Stimulated activated naive CD8-positive, alpha-beta T cell treated with anti-CD3 and anti-CD28 coated beads, Interleukin-15, amount 100 ng/mL, for 72 hours (primary cell): ENCODE measurements at regions not wholly inside any gene's neighbourhood (a gene's known extent, or its start where the extent isn't known, plus 50 kb on each side); places are given as distances from the start of the nearest gene placed in this dataset.
"Not testable (repeated sequence)": the region's sequence is repeated elsewhere in the genome, so short reads cannot be mapped to it uniquely, and the experiment has no call there.

Experiments
- ATAC-seq: fragments of 150-1000 bp; cut with Tn5 transposase; 2 replicates; pipeline ENCODE4 v1.10.0; 2021; ENCODE audit warnings: mild to moderate bottlenecking, moderate library complexity
- DNase-seq, 2 donors: peaks; one replicate each; pipeline ENCODE4 v3.0.0; 2021 to 2022
- H3K27ac Mint-ChIP-seq, 2 donors: one replicate each; pipeline ENCODE4 v1.8.0; 2022; ENCODE audit warnings: mild to moderate bottlenecking in 2 of 2, mixed read lengths in 2 of 2, moderate library complexity in 2 of 2
- H3K27me3 Mint-ChIP-seq: one replicate; pipeline ENCODE4 v1.8.0; 2022; ENCODE audit warnings: mixed read lengths
- H3K4me1 Mint-ChIP-seq: one replicate; pipeline ENCODE4 v1.8.0; 2022; ENCODE audit warnings: mild to moderate bottlenecking, mixed read lengths
- H3K4me3 Mint-ChIP-seq, 2 donors: one replicate each; pipeline ENCODE4 v1.8.0; 2022; ENCODE audit warnings: mild to moderate bottlenecking in 2 of 2, mixed read lengths in 2 of 2, moderate library complexity in 1 of 2
- H3K9me3 Mint-ChIP-seq, 2 donors: one replicate each; pipeline ENCODE4 v1.8.0; 2022; ENCODE audit warnings: mixed read lengths in 2 of 2

GRCh38 chr2:11877764-11878163 lies 131.3 kb downstream of the LPIN1 start:
- Mint-ChIP-seq H3K4me3 (no peak overlapping the region), H3K27me3 (peaks cover 7% of the 10 kb centered on the region), H3K27ac (peak overlapping the region in 1 of 2 donors; percentile 27), H3K4me1 (no peaks in the 10 kb centered on the region), H3K9me3 (no peaks in the 10 kb centered on the region)
- ATAC-seq = no peak
- no peak for DNase-seq

- ATAC-seq, H3K27me3 Mint-ChIP-seq, DNase-seq, H3K4me1 Mint-ChIP-seq, H3K27ac Mint-ChIP-seq, H3K4me3 Mint-ChIP-seq: not testable (repeated sequence)
- peaks cover 13 to 19% of the 10 kb centered on the region in 2 donors for H3K9me3 Mint-ChIP-seq
These were observed 138.8 kb downstream of the LPIN1 start for GRCh38 chr2:11885253-11885652.

- H3K27ac Mint-ChIP-seq, ATAC-seq, H3K4me3 Mint-ChIP-seq, H3K4me1 Mint-ChIP-seq, DNase-seq, H3K27me3 Mint-ChIP-seq: not testable (repeated sequence)
- H3K9me3 Mint-ChIP-seq = peaks cover 23 to 28% of the 10 kb centered on the region in 2 donors
These were observed 140.5 kb downstream of the LPIN1 start for GRCh38 chr2:11886899-11887298.

- no peaks in the 10 kb centered on the region for H3K4me1 Mint-ChIP-seq
- no peak for ATAC-seq
These were observed 142.8 kb downstream of the LPIN1 start for GRCh38 chr2:11889101-11889850.

GRCh38 chr2:11889854-11890253 lies 143.4 kb downstream of the LPIN1 start:
- peaks cover 46 to 58% of the 10 kb centered on the region in 2 donors for H3K9me3 Mint-ChIP-seq
- no peaks in the 10 kb centered on the region for H3K27me3 Mint-ChIP-seq
- H3K4me1 Mint-ChIP-seq = no peaks in the 10 kb centered on the region
- H3K27ac Mint-ChIP-seq = no peak overlapping the region
- ATAC-seq (no peak), DNase-seq (no peak)
- H3K4me3 Mint-ChIP-seq = no peak overlapping the region

More at GRCh38 chr2:11889101-11889850, 142.8 kb downstream of the LPIN1 start:
- H3K9me3 Mint-ChIP-seq = peaks cover 40 to 52% of the 10 kb centered on the region in 2 donors
- no peak overlapping the region for H3K4me3 Mint-ChIP-seq
- H3K27ac Mint-ChIP-seq = no peak overlapping the region
- H3K27me3 Mint-ChIP-seq = no peaks in the 10 kb centered on the region
- DNase-seq = no peak

GRCh38 chr2:11891028-11891427 lies 144.6 kb downstream of the LPIN1 start:
- DNase-seq (no peak), ATAC-seq (no peak)
- peaks cover 48 to 59% of the 10 kb centered on the region in 2 donors for H3K9me3 Mint-ChIP-seq
- H3K4me3 Mint-ChIP-seq = no peak overlapping the region
- no peaks in the 10 kb centered on the region for H3K4me1 Mint-ChIP-seq
- no peaks in the 10 kb centered on the region for H3K27me3 Mint-ChIP-seq
- H3K27ac Mint-ChIP-seq = no peak overlapping the region

- DNase-seq (no peak), ATAC-seq (no peak)
- no peaks in the 10 kb centered on the region for H3K4me1 Mint-ChIP-seq
- no peaks in the 10 kb centered on the region for H3K27me3 Mint-ChIP-seq
- H3K9me3 Mint-ChIP-seq = peaks cover 44 to 53% of the 10 kb centered on the region in 2 donors
- no peak overlapping the region for H3K4me3 Mint-ChIP-seq
- H3K27ac Mint-ChIP-seq = no peak overlapping the region
These were observed 145.4 kb downstream of the LPIN1 start for GRCh38 chr2:11891671-11892440.

- Mint-ChIP-seq H3K4me3 (no peak overlapping the region), H3K27me3 (no peaks in the 10 kb centered on the region), H3K4me1 (no peaks in the 10 kb centered on the region), H3K27ac (no peak overlapping the region), H3K9me3 (peaks cover 26 to 35% of the 10 kb centered on the region in 2 donors)
- ATAC-seq (no peak), DNase-seq (no peak)
These were observed 150.0 kb downstream of the LPIN1 start for GRCh38 chr2:11896386-11896785.

GRCh38 chr2:11898576-11898975 lies 152.1 kb downstream of the LPIN1 start:
- H3K4me1 Mint-ChIP-seq = no peaks in the 10 kb centered on the region
- ATAC-seq (no peak), DNase-seq (no peak)

GRCh38 chr2:11899264-11899818 lies 152.9 kb downstream of the LPIN1 start:
- no peaks in the 10 kb centered on the region for H3K4me1 Mint-ChIP-seq
- ATAC-seq = no peak
- H3K27me3 Mint-ChIP-seq = no peaks in the 10 kb centered on the region

More at GRCh38 chr2:11898576-11898975, 152.1 kb downstream of the LPIN1 start:
- Mint-ChIP-seq H3K9me3 (peaks cover 13 to 17% of the 10 kb centered on the region in 2 donors), H3K27ac (no peak overlapping the region), H3K4me3 (no peak overlapping the region), H3K27me3 (no peaks in the 10 kb centered on the region)

GRCh38 chr2:11900891-11901290 lies 154.5 kb downstream of the LPIN1 start:
- not testable (repeated sequence) for H3K4me3 Mint-ChIP-seq, H3K27ac Mint-ChIP-seq, H3K27me3 Mint-ChIP-seq, H3K4me1 Mint-ChIP-seq, H3K9me3 Mint-ChIP-seq, ATAC-seq, DNase-seq

More at GRCh38 chr2:11899264-11899818, 152.9 kb downstream of the LPIN1 start:
- peaks cover 8 to 9% of the 10 kb centered on the region in 2 donors for H3K9me3 Mint-ChIP-seq
- no peak overlapping the region for H3K27ac Mint-ChIP-seq
- H3K4me3 Mint-ChIP-seq = no peak overlapping the region
- DNase-seq = no peak

GRCh38 chr2:11901351-11902069 lies 155.1 kb downstream of the LPIN1 start:
- ATAC-seq (no peak), DNase-seq (no peak)
- Mint-ChIP-seq H3K9me3 (no peaks in the 10 kb centered on the region), H3K4me3 (no peak overlapping the region), H3K27ac (no peak overlapping the region), H3K4me1 (no peaks in the 10 kb centered on the region), H3K27me3 (no peaks in the 10 kb centered on the region)

GRCh38 chr2:11903085-11903606 lies 156.7 kb downstream of the LPIN1 start:
- Mint-ChIP-seq H3K4me1 (no peaks in the 10 kb centered on the region), H3K4me3 (no peak overlapping the region), H3K9me3 (no peaks in the 10 kb centered on the region), H3K27ac (no peak overlapping the region), H3K27me3 (no peaks in the 10 kb centered on the region)
- ATAC-seq (no peak), DNase-seq (no peak)

GRCh38 chr2:11904029-11904428 lies 157.6 kb downstream of the LPIN1 start:
- no peak for ATAC-seq
- no peak overlapping the region for H3K27ac Mint-ChIP-seq
- no peaks in the 10 kb centered on the region for H3K9me3 Mint-ChIP-seq
- DNase-seq = no peak
- H3K27me3 Mint-ChIP-seq = no peaks in the 10 kb centered on the region
- no peak overlapping the region for H3K4me3 Mint-ChIP-seq
- no peaks in the 10 kb centered on the region for H3K4me1 Mint-ChIP-seq

- Mint-ChIP-seq H3K9me3 (no peaks in the 10 kb centered on the region), H3K4me1 (no peaks in the 10 kb centered on the region), H3K27ac (no peak overlapping the region), H3K27me3 (no peaks in the 10 kb centered on the region), H3K4me3 (no peak overlapping the region)
- no peak for DNase-seq
- ATAC-seq = no peak
These were observed 158.5 kb downstream of the LPIN1 start for GRCh38 chr2:11904941-11905340.
